ENCODE measurements at regions not wholly inside any gene's neighbourhood (a gene's known extent, or its start where the extent isn't known, plus 50 kb on each side); places are given as distances from the start of the nearest gene placed in this dataset.
A peak's percentile ranks its signal among the peaks of the same experiment; 100 is the strongest.

DNA sequence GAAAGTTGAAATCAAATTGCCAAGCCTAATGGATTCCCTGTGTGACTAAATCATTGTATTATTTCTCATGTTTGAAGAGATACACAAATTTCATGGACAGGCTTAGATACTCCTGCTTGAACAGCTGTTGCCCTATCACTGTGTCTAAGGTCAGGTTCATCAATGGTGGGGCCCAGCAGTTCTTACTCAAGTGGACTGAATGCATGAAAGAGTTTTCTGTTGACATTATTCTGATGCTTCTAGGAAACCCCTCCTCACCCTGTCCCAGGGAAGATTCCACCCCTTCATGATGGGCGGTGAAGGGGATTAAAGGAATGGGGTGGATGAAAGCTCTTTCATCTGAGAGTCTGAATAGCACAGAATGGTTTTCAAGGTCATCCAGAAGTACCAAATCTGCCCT lies 148.8 kb downstream of the INO80D start:
- no peak for DNase-seq (ENCODE audit: low read depth)

DNA sequence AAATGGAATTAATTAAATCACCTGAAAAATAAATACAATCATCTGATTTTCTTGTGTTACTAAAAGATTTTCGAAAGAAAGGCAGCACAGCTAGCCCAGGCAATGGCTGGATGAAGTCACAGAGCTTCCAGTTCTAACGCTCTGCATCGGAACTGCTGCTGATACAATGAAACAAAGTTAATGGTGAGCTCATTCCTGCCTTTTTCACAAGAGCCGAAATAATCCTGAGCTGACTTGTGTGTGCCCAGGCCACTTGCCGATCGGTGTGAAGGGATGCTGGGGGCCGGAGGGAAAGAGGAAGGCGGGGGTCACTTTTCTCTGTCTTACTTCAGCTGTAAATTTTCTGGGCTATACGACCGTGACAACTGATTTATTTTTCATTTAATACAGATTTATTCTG lies 149.5 kb downstream of the INO80D start:
- no peak for DNase-seq (ENCODE audit: low read depth)

DNA sequence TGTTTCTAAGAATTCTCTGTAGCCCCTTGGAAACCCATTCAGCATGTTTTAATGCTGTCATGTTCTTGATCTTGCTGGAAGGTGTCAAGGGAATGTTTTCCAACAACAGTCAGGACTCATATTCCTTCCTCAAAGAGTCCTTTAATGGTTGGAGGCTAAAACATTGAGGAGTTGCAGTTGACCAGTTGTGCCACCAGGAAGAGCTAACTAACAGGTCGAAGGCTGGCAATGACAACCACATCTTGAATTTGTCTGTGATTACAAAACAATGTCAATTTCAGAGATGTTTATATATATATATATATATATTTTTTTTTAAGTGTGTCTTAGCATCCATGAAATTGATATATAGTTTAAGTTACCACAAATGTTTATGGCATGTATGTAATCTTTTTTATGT lies 151.5 kb downstream of the INO80D start:
- DNase-seq (ENCODE audit: low read depth) = no peak

DNA sequence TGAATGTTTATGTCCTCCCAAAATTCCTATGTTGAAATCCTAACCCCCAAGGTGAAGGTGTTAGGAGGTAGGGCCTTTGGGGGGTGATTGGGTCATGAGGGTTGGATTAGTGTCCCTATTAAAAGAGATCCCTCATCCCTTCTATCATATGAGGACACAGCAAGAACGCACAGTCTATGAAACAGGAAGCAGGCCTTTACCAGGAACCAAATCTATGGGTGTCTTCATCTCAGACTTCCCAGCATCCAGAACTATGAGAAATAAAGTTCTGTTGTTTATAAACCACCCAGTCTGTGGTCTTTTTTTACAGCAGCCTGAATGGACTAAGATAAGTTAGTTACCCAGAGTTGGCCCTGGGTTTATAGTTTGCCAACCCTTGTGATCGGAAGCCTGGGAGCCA lies 153.1 kb downstream of the INO80D start:
- no peak for DNase-seq (ENCODE audit: low read depth)

DNA sequence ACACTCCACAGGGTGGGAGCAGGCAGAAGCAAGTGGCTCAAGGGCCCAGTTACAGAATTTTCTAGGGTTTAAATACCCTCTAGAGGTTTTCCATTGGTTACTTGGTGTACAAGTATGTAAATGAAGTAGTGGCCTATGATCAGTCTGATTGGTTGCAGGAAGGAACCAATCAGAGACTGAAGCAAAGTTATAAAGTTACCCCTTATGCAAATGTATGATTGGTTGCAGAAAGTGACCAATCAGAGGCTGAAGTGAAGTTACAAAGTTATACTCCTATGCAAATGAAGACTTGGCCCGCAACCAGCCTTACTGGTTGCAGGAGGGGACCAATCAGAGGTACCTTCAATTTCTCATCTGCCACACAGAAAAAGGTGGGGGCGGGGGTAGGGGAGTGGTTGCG lies 154.6 kb downstream of the INO80D start:
- no peak for DNase-seq (ENCODE audit: low read depth)

DNA sequence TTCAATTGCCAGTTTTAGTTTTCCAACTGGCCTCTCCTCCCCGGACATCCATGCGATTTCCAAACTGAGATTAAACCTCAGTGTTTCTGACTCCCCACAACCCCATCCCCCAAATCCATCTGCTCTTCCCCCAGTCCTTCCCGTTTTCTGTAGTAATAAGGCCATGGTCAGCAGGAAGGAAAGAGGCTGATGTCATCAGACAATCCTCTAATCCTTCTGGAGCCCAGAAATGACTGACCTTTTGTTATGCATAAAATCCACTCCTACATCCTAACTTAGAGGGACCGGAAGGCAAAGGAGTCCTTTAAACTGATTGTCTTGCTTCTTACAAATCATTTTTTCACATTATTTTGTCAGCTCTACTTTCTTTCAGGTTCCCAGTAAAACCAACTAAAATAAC lies 155.8 kb downstream of the INO80D start:
- DNase-seq (ENCODE audit: low read depth) = no peak

DNA sequence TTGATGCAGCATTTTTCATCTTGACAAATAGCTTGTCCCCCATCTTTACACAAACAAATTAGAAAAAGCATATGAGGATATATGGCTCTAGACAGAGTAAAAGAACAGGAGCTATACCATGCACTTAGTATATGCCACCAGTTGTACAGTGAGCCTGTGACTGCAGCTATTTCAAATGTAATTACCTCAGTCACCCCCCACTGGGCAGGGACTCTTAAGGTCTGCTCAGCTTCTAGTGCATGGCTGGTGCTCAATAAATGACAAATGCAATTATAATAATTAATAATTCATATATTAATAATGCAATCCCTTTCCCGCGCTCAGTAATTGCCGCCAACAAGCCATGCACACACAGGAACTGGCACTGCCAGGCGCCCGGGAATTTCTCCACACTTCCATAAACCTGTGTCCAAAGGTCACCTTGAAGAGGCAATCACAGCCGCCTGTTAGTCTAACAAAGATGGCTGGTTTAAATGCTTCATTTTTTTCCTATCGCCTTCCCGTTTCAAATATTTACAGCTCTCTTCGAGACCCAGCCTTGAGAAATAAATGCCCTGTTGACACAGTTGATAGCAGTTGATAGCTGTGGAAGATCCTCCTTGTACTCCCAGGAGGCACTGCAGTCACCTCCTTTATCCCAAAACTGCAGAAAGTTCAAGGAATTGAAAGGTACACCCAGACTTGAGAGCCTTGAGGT lies 156.6 kb downstream of the INO80D start:
- DNase-seq (ENCODE audit: low read depth) = no peak

DNA sequence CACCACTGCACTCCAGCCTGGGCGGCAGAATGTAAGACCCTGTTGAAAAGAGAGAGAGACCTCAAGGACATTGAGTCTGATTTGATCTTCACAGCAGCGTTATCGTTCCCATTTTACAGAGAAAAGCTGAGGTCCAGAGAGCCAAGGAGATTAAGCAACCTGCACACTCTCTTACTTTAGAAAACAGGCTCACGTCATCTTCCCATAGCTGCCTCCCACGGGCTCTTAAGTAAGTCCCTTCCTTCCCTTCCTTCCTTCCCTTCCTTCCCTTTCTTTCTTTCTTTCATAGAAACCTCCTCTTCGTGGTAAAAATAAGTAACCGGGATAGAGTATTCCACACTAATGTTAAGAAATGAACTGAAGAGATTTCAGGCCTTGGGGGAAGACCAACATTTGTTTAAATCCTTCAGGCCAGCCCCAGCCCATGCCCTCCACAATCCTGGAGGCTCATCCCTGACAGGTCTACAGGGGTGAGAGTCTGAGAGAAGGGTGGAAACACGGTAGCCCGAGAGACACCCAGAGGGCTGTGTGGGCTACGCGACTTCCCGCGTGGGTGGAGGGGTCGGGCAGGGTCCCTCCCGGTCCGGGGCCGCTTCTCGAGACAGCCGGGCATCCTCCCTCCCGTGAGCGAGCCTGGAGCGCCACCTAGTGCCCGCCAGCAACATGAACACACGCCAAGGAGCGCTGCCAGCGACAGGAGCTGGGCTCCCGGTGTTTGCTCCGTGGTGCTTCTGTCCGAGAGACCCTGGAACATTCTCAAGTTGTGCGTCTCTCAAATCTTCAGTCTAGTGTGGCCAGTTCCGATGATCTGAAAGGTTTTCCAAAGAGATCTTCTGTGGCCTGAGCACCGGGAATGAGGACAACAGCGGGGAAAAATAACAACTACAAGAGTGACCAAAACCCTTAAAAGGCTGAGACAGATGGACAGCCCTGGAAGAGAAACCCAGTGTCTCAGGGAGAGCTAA lies 160.3 kb downstream of the INO80D start:
- DNase-seq (ENCODE audit: low read depth) = peak; percentile 42

DNA sequence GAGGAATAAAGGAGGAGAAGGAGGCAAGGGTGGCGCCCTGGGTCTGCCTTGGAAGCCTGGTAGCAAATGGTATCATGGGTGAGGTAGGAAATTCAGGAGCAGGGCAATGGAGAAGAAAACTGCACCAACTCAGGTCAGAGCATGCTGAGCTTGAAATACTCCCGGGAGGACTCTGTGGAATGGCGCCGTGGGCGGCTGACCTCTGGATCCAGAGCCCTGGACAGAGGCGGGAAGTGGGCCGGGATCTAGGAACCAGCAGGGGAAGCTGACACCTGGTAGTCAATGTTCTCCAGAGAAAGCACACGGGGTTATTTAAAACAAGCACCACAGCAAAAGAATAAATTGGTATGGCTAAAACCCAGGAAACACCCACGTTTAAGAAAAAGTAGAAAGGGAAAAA lies 161.3 kb downstream of the INO80D start:
- no peak for DNase-seq (ENCODE audit: low read depth)

DNA sequence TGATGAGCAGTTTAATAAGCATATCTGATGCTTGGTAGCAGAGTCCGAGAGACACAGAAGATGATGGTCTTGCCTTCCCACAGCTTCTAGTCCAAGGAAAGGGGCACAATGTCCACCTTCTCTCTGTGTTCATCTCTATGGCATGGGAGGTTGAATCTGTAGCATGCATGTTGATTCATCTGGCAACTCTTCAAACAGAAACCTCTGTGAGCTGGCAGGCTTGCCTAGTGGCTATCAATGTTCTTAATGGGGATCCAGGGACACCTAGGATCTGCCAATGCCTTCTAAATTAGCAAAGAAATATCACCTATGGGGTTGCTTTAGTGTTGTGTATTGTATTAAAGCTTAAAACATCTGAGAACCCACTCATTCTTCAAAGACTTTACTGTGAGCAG lies 170.8 kb downstream of the INO80D start:
- no peak for DNase-seq (ENCODE audit: low read depth)

DNA sequence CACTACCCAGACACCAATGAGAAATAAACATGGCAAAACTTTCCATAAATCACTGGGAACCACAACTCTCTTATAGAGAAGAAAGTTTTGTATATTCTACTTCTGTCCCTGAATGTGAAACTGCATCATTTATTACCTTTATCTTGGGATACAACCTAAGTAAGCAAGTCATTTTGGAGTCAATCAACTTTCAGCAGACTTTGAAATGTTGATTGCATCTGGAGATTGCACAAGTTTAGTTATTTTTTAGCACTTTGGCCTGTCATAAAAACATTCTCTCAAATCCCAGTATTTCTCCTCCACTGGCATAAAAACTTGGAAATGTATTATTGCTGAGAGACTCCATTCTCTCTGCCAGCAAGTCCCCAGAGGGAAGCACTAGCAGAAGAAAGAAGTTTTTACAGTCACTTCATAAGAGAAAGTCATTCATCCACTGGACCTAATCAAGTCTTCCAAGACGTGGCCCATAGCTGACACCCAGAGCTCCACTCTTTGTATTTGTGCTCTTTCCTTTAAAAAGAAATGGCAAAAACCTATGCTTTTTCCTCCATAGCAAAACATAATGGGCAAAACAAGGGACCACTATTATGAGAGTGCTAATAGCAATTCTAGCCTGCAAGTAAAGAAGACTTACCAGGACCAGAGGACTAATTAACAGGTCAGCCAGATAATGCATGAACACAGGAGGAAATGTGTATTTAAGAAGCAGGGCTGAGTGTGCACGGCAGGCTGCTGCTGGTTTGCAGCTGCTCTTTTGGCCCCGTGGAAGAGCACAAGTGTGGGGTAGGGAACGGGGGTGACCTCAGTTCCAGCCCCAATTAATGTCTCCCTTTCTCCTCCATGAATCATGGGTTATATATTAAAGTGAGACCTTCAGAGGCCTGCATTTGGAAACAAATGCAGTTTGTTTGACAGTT lies 171.5 kb downstream of the INO80D start:
- DNase-seq (ENCODE audit: low read depth) = no peak

DNA sequence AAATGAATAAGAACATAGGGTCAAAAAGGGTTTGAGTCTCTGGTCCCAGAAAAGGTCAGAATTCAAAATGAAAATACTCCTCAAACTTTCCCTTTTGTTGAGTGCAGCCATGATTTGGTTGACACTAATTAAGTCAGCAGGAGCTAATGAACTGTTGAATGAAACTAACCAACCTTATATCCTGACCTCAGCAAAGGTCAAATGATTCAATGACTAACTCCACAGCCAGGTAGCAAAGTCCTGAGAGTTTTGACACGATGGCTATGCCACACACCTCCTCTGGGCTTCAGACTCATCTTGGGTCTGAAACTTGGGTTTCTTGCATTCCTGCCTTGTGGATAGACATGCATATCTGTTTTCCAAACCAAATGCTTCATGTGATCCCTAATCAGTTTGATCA lies 172.3 kb downstream of the INO80D start:
- no peak for DNase-seq (ENCODE audit: low read depth)

DNA sequence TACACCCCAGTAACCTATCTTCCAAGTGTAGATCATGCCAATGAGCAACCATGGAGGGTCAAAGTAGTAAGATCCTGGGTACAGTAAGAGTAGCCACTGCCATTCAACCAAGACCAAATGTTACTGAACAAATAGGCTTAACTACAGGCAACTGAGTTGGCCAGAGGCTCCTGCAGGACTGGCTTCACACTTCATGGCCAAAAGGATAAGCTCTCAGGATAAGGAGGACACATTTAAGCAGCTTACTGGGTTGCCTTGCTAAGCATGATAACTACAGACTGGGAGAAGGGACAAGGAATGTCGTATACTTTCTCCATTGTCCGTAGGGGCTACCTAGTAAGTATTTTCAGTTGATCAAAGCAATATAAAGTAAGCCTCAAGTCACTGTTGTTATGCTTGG lies 174.7 kb downstream of the INO80D start:
- DNase-seq (ENCODE audit: low read depth) = no peak

DNA sequence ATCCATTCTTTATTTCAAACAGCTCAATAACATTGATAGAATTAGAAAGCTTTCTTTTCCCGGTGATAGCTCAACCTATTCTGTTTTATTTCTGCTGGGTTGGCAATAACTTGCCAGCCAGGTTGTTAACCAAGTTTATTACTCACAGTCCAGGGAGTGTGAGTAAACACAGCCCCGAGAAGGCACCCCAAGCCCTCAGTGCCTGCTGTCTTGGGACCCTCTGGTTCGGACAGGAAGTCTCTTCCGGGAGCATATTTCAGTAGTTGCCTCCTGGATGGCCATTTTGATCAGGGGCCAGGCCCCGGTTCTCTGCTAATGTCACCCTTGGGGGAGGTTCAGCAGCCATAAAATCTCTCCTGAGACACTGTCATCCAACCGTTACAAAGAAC lies 176.8 kb downstream of the INO80D start:
- DNase-seq (ENCODE audit: low read depth) = no peak

DNA sequence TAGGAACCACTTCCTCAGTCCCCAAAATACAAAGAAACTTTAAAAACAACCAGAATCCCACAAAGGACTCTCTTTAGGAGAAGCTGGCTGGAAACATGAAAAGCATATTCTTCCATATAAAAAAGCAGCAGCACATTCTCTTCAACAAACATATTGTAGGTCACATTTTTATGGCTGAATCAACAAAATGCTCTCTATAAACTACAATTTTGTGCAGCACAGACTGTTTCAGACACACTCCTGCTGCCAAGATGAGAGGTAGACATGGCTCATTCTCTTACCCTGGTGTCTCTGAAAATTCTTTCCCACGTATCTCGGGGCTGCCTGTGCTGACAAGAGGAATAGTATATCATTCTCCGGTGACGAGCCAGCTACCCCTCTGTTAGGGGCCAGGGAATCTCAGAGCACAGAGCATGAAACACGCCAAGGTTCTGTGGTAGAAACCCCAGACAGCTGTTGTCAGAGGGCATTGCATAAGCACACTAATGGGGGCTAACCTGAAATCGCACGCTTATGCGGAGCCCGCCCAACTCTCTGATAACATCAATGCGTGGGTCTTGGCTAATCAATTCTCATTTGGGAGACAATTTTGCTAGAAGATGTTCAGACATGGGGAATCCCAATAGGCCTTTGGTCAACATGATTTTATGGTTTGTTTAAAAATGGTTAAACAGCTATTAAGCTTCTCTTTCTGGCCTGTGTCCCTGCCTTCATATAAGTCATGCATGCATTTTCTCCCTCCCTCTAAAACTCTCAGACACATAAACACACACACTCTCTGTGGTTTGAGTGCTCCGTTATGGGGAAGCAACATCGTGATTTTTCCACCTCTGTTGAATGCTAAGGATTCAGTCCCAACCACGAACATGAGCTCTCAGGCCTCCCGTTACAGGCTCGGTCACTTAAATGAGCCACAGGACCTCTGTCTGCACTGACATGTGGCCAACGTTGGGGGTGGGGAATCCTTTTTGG lies 177.5 kb downstream of the INO80D start:
- no peak for DNase-seq (ENCODE audit: low read depth)

DNA sequence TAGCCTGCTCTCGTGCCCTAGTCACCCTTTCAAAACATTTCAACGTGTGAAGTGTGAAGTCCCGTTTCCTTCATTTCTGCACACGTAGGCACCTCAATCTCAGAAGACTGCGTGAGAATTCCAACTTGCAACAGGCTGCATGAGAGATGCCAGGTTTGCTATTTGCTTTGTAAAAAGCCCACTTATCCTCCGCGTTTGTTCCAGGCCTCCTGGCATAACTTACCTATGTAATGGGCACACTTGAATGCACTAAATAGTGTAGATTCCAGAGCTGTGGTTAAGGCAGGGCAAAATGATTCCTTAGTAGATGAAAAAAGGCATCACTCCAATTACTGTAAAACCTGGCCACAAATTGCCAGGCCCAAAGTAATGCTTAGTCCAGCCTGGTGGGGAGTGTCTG lies 179.6 kb downstream of the INO80D start:
- no peak for DNase-seq (ENCODE audit: low read depth)

DNA sequence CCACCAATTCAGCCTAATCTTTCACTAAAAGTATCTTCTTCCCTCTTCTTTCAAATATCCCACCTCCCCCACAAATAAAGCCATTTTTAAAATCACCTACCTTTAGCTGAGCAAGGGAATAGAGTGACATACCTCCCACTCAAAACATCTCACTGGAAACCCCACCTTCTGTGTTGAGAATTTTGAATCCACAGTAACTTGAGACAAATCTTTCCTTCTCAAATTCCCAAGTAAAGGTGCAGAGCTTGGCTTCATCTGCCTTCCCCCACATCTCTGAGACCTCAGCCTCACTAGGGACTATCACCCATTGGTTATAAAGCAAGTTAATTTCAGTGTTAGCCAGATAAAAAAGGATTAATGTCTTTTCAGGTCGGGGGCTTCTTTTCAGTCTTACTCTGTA lies 180.4 kb downstream of the INO80D start:
- no peak for DNase-seq (ENCODE audit: low read depth)

DNA sequence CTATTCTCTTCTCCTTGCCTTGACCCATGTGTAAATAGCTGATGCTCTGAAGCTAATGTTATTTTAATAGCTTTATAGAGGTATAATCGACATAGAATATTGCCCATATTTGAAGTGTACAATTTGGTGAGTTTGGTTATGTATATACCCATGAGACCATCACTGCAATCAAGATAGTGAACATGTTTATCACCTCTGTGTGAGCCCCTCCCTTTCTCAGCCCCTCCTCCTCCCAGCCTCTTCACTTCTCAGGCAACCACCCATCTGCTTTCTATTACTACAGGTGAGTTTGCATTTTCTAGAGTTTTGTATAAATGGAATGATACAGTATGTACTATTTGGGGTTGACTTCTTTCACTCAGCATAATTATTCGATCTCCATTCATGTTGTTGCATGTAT lies 181.1 kb downstream of the INO80D start:
- no peak for DNase-seq (ENCODE audit: low read depth)

DNA sequence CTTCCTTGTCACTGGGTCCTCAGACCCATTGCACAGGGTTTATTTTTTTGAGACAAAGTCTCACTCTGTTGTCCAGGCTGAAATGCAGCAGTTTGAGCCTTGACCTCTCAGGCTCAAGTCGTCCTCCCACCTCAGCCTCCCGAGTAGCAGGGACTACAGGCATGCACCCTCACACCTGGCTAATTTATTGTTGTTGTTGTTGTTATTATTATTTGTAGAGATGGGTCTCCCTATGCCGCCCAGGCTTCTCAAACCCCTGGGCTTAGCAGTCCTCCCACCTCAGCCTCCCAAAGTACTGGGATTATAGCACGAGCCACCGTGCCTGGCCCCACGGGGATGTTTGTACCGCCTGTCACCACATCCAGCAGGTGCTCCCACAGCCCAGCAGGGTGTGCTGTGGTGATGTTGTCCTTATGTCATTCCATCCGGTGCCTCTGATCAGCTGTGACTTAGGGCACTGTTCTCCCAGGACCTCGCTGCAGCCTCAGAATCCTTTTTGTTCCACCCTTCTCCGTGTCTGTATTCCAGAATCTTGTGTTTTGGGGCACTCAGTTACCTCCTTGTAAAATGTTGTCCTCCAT lies 182.3 kb downstream of the INO80D start:
- no peak for DNase-seq (ENCODE audit: low read depth)

DNA sequence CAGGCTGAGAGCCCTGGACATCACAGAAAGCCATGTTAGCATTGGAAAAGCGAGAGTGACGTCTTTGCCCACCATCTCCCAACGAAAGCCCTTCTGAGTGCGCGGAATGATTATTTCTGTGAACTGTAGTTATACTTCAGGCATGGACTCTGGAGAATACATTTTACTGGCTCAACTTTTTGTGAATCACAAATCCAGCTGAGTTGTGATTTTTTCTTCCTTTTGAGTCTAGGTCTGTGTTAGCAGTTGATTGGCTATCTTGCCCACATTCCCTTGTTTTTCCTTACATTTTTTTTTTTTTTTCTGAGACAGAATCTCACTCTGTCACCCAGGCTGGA lies 183.1 kb downstream of the INO80D start:
- no peak for DNase-seq (ENCODE audit: low read depth)
